HAP-1 (cell line): ENCODE measurements at regions not wholly inside any gene's neighbourhood (a gene's known extent, or its start where the extent isn't known, plus 50 kb on each side); places are given as distances from the start of the nearest gene placed in this dataset.

ENCODE experiments used
- DNase-seq, 2 experiments: peaks; one replicate each; pipeline ENCODE4 v3.0.0-alpha.2; 2016 to 2020; ENCODE audit warnings: low spot score in 2 of 2
- H3K27me3 ChIP-seq: fragments of 250-450 bp; sonication (Bioruptor Pico); 2 replicates; pipeline ENCODE4 v1.5.1; 2020; ENCODE audit warnings: low read depth, mild to moderate bottlenecking, moderate library complexity
- H3K36me3 ChIP-seq: fragments of 250-450 bp; sonication (Bioruptor Pico); replicated peaks from 2 replicates; pipeline ENCODE4 v1.5.1; 2020; ENCODE audit warnings: mild to moderate bottlenecking
- H3K4me1 ChIP-seq: fragments of 250-450 bp; sonication (Bioruptor Pico); 2 replicates; pipeline ENCODE4 v1.5.1; 2020; ENCODE audit warnings: mild to moderate bottlenecking
- H3K4me3 ChIP-seq: fragments of 250-450 bp; sonication (Bioruptor Pico); 2 replicates; pipeline ENCODE4 v1.5.1; 2020; ENCODE audit warnings: mild to moderate bottlenecking, moderate library complexity
- H3K9me3 ChIP-seq: fragments of 250-450 bp; sonication (Bioruptor Pico); 2 replicates; pipeline ENCODE4 v1.5.1; 2020; ENCODE audit warnings: mild to moderate bottlenecking, moderate library complexity
- in situ Hi-C: fragments of 300-500 bp; cut with MboI; formaldehyde crosslinking; loops from 3 replicates; pipeline ENCODE4 v1.14.3; 2020; ENCODE audit warnings: low sequenced_read_pairs, inconsistent platforms, mixed read lengths

DNA sequence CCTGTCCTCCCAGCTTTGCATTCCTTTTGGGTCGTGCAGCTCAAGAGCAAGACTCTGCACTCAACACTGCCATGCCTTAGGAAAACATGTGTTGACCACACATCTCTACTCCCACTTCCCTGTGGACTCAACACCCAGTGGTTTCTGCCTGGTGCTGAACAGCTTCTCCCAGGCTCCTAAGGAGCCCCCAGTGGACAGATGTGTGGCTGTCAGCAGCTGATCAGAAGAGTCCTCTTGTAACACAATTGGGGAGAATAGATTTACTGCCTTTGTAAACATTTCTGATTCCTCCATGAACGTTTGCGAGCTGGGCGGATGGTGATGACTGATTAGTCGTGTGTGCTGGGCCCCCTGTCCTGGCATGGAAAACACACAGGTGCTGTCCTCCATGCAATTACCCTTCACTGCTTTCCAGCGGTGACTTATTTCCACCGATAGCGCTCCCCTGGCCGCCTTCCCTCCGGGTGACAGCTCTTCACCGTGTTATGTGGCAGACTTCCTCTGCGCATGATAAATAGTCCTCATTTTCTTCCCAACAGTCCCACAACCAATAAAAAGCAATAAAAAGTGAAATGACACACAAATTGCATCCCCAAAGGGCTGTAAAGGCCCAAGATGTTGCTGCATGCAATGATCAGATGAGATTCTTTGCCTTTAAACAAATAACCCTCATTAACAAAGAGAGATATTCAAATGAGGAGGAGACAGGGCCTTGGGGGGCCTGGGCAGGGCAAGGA is 249.4 kb upstream of the AJAP1 start:
- in situ Hi-C loops: no loop called here
- H3K9me3 ChIP-seq: no peaks in the 10 kb centered on the region
- DNase-seq: no peak

DNA sequence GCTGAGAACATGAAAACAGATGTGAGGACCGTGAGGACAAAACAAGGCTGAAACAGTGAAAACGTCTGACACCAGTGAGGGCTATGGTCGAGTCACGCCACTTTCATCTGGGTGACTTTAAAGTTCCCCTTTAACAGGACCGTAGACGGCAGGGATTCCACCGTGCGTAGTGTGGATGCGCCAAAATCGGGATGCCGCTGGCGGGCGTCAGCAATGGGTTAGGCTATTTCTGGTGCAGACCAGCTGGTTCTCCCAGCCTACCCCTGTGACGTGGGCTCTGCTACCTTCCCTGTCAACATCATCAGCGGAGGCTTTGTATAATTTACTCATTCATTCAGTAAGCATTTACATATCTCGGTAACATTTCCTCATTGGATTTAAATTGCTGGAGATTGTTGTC is 246.6 kb upstream of the AJAP1 start:
- H3K36me3 ChIP-seq: no peaks in the 10 kb centered on the region
- DNase-seq: no peak
- no peaks in the 10 kb centered on the region for H3K27me3 ChIP-seq
- in situ Hi-C loops: no loop called here
- H3K4me1 ChIP-seq: no peaks in the 10 kb centered on the region
- H3K4me3 ChIP-seq: no peak overlapping the region
- H3K9me3 ChIP-seq: no peaks in the 10 kb centered on the region

More for the DNA sequence above, 249.4 kb upstream of the AJAP1 start:
- Histone ChIP-seq H3K27me3 (no peaks in the 10 kb centered on the region), H3K4me1 (no peaks in the 10 kb centered on the region), H3K36me3 (no peaks in the 10 kb centered on the region), H3K4me3 (no peak overlapping the region)

GRCh38 chr1:4408380-4408779 is 246.0 kb upstream of the AJAP1 start:
- no peak for DNase-seq
- H3K4me3 ChIP-seq: no peak overlapping the region
- H3K4me1 ChIP-seq: no peaks in the 10 kb centered on the region
- H3K27me3 ChIP-seq: no peaks in the 10 kb centered on the region
- in situ Hi-C loops: no loop called here
- H3K9me3 ChIP-seq: no peaks in the 10 kb centered on the region
- H3K36me3 ChIP-seq: no peaks in the 10 kb centered on the region

DNA sequence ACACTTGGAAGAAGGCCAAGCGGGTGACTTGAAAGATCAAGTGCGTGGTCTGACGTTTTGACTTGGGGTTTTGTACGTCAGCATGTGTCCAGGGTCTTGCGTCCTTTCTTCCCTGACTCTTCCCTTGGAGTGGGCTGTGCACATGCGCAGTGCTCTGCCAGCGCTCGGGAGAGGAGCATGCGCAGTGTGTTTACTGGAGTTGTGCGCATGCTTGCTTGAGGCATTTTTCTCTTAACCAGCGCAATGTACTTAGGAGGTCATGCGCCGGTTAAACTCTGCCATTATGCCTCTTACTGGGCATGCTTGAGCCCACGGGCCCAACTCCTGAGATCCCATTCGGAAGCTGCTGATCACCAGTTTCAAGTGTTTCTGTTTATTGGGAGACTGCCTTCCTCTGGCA is 242.5 kb upstream of the AJAP1 start:
- Histone ChIP-seq H3K4me3 (no peak overlapping the region), H3K36me3 (no peaks in the 10 kb centered on the region), H3K9me3 (no peaks in the 10 kb centered on the region), H3K4me1 (no peaks in the 10 kb centered on the region), H3K27me3 (no peaks in the 10 kb centered on the region)
- no peak for DNase-seq
- in situ Hi-C loops: no loop called here

DNA sequence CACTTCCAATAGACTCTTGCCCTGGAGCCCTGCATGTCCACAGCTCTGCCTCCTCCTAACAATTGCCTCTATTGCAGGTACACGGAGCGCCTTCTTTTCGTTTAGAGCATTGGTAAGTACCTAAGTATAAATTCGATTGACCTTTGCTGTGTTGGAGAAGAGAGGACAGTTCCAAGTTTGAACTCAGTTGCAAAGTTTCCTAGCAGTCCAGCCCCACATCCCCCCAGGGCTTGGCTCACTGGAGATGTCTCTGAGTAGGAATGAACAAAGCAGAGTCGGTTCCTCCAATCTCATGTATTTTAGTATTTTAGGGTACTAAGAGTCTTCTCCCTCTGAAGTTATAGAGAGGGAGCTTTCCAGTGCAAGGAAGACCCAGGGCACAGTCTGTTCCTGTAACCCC is 238.9 kb upstream of the AJAP1 start:
- Histone ChIP-seq H3K4me1 (no peaks in the 10 kb centered on the region), H3K4me3 (no peak overlapping the region), H3K9me3 (no peaks in the 10 kb centered on the region), H3K27me3 (no peaks in the 10 kb centered on the region), H3K36me3 (no peaks in the 10 kb centered on the region)
- in situ Hi-C loops: no loop called here
- DNase-seq: no peak

DNA sequence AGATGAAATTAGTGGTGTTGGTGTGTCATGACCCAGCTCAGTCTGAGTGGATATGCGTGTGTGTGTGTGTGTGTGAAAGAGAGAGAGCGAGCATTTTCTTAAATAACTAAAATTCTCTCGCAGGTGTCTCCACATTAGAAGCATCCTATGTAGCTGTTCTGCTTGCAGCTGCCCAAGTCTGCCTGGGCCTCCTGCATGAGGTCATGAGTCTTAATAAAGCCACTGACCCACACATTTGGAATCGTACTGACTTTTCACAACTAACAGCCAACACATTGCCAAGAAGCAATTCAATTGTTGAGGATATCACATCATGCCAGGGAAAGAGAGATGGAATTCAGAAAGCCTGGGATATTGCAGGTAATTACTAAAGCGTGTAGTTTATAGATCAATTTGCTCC is 238.2 kb upstream of the AJAP1 start:
- no peaks in the 10 kb centered on the region for H3K9me3 ChIP-seq
- H3K27me3 ChIP-seq: no peaks in the 10 kb centered on the region
- DNase-seq: no peak
- H3K36me3 ChIP-seq: no peaks in the 10 kb centered on the region
- in situ Hi-C loops: no loop called here
- no peaks in the 10 kb centered on the region for H3K4me1 ChIP-seq
- H3K4me3 ChIP-seq: no peak overlapping the region

- H3K9me3 ChIP-seq: no peaks in the 10 kb centered on the region
- no peaks in the 10 kb centered on the region for H3K4me1 ChIP-seq
- H3K36me3 ChIP-seq: no peaks in the 10 kb centered on the region
- in situ Hi-C loops: no loop called here
- H3K27me3 ChIP-seq: no peaks in the 10 kb centered on the region
- DNase-seq: no peak
- H3K4me3 ChIP-seq: no peak overlapping the region
These were observed 236.4 kb upstream of the AJAP1 start for GRCh38 chr1:4418021-4418420.

- Histone ChIP-seq H3K36me3 (no peaks in the 10 kb centered on the region), H3K4me1 (no peaks in the 10 kb centered on the region), H3K27me3 (no peaks in the 10 kb centered on the region), H3K9me3 (no peaks in the 10 kb centered on the region), H3K4me3 (no peak overlapping the region)
- in situ Hi-C loops: no loop called here
- DNase-seq: no peak
These were observed 232.4 kb upstream of the AJAP1 start for GRCh38 chr1:4421986-4422385.

- H3K9me3 ChIP-seq: no peaks in the 10 kb centered on the region
These were observed 231.7 kb upstream of the AJAP1 start for GRCh38 chr1:4422504-4423289.

DNA sequence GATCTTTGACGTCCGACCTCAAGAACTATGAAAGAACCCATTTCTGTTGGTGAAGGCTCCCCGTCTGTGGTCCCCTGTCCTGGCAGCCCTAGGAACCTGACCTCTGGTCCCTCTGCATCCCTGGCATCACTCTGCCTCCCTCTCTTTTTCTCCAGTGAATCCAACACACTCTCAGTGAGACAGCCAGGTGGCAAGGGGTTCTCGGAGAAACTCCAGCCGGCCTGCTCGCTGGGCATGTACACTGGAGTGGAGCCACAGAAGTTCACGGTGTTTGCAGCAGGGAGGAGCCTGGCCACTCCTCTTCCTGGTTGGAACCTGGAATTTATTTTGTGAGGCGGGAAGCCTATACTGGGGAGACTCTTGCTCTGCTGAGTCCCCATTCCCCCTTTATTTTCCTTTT is 230.2 kb upstream of the AJAP1 start:
- Histone ChIP-seq H3K27me3 (no peaks in the 10 kb centered on the region), H3K4me3 (no peak overlapping the region), H3K9me3 (no peaks in the 10 kb centered on the region), H3K4me1 (no peaks in the 10 kb centered on the region), H3K36me3 (no peaks in the 10 kb centered on the region)
- in situ Hi-C loops: no loop called here
- DNase-seq: no peak

More at GRCh38 chr1:4422504-4423289, 231.7 kb upstream of the AJAP1 start:
- Histone ChIP-seq H3K4me1 (no peaks in the 10 kb centered on the region), H3K4me3 (no peak overlapping the region), H3K27me3 (no peaks in the 10 kb centered on the region), H3K36me3 (no peaks in the 10 kb centered on the region)
- no peak for DNase-seq
- in situ Hi-C loops: no loop called here

- no peaks in the 10 kb centered on the region for H3K4me1 ChIP-seq
- no peaks in the 10 kb centered on the region for H3K9me3 ChIP-seq
- in situ Hi-C loops: no loop called here
- no peak overlapping the region for H3K4me3 ChIP-seq
- DNase-seq: no peak
- H3K27me3 ChIP-seq: no peaks in the 10 kb centered on the region
- H3K36me3 ChIP-seq: no peaks in the 10 kb centered on the region
These were observed 229.6 kb upstream of the AJAP1 start for GRCh38 chr1:4424766-4425165.

DNA sequence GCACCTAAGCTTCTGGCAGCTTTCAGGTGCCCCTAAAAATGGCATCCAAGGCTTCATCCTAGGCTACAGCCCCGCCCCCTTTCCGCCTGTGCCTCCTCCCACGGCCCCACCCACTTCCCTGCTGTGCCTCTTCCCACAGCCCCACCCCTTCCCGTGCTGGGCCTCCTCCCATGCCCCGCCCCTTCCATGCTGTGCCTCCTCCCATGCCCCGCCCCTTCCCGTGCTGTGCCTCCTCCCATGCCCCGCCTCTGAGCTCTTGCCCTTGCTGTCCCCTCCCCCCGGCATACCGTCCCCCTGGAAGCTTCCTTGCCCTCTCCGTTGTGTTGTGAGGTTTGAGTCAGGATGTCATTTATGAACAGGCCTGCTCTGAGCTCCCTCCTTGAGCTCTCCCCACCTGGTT is 228.5 kb upstream of the AJAP1 start:
- H3K9me3 ChIP-seq: no peaks in the 10 kb centered on the region
- H3K36me3 ChIP-seq: no peaks in the 10 kb centered on the region
- DNase-seq: peak in 1 of 2 experiments; percentile 14
- no peaks in the 10 kb centered on the region for H3K4me1 ChIP-seq
- no peak overlapping the region for H3K4me3 ChIP-seq
- no peaks in the 10 kb centered on the region for H3K27me3 ChIP-seq
- in situ Hi-C loops: no loop called here

GRCh38 chr1:4428711-4429110 is 225.7 kb upstream of the AJAP1 start:
- Histone ChIP-seq H3K36me3 (no peaks in the 10 kb centered on the region), H3K27me3 (no peaks in the 10 kb centered on the region), H3K4me3 (no peak overlapping the region), H3K4me1 (no peaks in the 10 kb centered on the region), H3K9me3 (no peaks in the 10 kb centered on the region)
- DNase-seq: no peak
- in situ Hi-C loops: no loop called here
